HG02610 (cell line): ENCODE measurements at regions not wholly inside any gene's neighbourhood (a gene's known extent, or its start where the extent isn't known, plus 50 kb on each side); places are given as distances from the start of the nearest gene placed in this dataset.

Experiments
- ATAC-seq: cut with Tn5 transposase; IDR thresholded peaks from one replicate; pipeline ENCODE4 v1.9.1; 2021; ENCODE audit warnings: mild to moderate bottlenecking, moderate library complexity; ENCODE audit not compliant: unreplicated experiment

- ATAC-seq, result no peak
These were observed 106.8 kb upstream of the RPS6KA2 start for GRCh38 chr6:166733900-166734299.

- ATAC-seq, result no peak
These were observed 102.6 kb upstream of the RPS6KA2 start for GRCh38 chr6:166729658-166730057.

DNA sequence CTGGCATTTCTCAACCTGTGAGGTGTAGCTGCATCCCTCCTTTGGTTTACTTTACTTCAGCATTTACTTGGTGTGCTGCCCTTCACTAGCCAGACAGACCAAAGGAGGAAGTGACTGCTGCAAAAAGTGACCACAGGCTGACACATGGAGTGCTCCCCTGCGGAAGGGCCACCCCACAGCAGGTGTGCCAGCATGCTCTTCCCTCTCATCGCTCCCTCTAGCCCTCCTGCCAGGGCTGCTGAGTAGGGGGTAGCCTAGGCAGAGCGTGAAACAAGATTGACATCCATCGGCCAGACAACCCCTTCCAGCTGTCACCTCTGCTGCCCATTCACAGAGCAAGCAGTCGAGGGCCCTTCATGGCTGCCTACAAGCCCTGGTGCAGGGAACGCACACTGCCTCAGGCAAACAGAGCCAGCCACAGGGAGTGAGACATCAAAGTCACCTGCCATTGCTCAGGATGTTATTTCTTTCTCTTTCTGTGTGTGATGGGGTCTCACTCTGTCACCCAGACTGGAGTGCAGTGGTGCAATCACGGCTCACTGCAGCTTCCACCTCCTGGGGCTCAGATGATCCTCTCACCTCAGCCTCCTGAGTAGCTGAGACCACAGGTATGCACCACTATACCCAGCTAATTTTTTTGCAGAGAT, 102.0 kb upstream of the RPS6KA2 start:
- ATAC-seq, result no peak

DNA sequence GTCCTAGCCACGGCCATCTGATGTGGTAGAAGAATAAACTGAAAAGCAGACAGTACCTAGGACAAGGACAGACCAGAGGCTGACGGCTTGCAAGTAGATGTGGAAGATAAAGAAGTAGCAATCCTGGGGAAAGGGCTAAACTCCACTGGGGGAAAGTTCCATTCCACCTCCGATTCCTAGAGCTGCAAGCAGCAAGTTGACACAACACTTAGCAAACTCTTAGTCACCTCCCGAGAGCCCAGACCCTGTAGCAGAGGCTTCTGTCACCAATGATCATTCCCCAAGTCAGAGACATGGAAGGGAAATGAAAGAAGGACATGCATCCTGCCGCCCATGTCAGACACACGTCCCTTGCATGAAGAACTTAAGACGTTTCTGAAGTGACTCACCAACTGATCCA, 99.2 kb upstream of the RPS6KA2 start:
- no peak for ATAC-seq

- no peak for ATAC-seq
These were observed 98.5 kb upstream of the RPS6KA2 start for GRCh38 chr6:166725571-166725970.

- no peak for ATAC-seq
These were observed 97.5 kb upstream of the RPS6KA2 start for GRCh38 chr6:166724576-166724975.

- no peak for ATAC-seq
These were observed 95.7 kb upstream of the RPS6KA2 start for GRCh38 chr6:166722785-166723184.

DNA sequence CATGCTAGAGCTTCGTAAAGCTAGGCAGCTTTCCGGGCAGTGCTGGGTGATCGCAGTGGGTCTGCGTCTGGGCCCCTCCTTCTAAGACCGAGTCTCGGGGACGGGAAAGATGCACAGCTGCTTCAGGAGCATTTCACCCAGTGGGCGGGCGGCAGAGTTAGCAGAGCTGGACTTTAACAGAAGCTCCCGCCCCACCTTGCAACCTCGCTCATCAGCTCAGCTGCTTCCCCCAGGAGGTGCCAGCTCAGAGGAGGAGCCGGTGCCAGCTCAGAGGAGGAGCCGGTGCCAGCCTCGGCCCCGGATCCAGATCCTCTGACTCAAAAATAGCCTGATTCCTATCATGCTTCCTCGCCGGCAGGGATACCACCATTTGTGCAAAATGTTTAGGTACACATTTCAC, 94.5 kb upstream of the RPS6KA2 start:
- ATAC-seq, result no peak

GRCh38 chr6:166720856-166721255, 93.8 kb upstream of the RPS6KA2 start:
- ATAC-seq, result no peak

- no peak for ATAC-seq
These were observed 92.0 kb upstream of the RPS6KA2 start for GRCh38 chr6:166719019-166719418.

DNA sequence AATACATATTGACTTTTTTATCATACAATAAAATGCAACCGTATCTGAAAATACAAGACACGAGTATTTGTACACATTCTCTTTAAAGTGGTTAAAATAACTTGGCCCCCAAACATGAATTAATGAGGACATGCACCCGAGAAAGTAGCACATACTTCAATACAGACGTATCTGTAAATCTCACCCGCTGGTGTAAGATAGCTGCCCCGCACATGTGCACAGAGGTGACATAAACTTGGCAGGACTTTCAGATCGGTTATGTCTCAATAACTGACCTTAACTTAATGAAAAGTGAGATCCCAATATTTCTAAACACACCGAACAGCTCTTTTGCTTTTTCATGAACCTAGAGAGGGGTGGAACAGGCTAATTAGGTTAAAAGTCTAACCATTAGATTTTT, 91.5 kb upstream of the RPS6KA2 start:
- no peak for ATAC-seq

DNA sequence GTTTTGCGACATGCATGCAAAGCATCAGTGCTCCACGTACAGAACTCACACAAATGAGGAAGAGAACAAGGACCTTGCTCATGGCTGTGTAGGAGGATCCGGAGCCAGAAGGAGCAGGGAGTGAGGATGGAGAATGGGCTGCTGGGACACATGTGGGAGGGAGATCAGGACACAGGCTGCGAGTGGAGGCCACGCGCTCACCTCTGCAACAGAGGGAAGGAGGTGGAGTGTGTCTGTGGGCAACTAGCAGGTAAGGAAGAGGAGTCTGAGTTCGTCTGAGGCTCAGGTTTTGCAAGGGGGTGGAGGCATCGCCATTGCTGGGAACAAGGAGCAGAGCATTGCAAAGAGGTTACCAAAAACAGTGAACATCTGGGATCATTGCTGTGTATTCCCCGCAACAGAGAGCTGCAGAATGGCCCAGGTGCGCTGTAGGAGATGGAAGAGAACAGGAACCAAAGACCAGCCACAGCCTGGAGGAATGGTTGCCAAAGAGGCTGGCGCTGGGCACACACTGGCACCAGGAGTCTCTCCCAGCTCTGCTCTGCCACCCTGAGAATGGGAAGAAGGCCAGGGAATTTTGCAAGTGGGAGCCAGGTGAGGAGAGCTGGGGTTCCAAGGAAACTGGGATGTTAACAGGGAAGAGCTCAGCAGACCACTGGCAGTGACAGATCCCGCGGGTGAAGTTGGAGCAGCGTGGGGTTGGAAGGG, 90.0 kb upstream of the RPS6KA2 start:
- ATAC-seq, result no peak

DNA sequence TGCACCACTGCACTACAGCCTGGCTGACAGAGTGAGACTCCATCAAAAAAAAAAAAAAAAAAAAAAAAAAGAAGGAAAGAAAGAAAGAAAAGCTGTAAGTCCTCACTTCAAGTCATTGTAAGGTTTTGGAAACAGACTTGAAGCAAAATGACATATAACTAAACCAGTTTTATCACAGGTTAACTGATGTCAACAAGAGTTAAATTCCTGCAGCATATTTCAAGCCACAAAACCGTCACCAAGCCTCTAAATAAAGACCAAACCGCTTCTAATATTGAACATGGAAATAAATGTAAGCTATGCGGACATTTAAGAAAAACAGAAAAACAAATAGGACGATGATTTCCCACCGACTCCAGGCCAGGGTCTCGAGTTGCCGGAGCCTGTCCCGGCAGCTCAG, 88.9 kb upstream of the RPS6KA2 start:
- ATAC-seq, result no peak

DNA sequence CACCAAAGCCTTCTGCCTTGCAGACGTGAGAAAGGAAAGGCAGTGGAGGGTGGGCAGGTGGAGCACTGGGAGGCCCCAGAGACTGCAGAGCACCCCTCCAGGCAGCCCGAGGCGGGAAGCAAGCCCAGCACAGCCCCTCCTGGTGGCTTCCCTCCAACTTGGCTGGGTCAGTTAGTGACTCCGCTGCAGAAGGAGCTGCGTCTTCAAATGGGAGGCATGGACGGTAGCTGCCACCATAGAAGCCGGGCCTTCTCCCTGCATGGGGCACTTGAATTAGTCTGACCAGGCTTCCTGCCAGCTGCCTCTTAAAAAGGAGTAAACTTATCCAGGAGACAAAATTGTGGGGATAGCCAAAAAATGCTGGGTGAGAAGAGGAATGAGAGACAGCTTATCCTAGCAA, 88.0 kb upstream of the RPS6KA2 start:
- no peak for ATAC-seq

DNA sequence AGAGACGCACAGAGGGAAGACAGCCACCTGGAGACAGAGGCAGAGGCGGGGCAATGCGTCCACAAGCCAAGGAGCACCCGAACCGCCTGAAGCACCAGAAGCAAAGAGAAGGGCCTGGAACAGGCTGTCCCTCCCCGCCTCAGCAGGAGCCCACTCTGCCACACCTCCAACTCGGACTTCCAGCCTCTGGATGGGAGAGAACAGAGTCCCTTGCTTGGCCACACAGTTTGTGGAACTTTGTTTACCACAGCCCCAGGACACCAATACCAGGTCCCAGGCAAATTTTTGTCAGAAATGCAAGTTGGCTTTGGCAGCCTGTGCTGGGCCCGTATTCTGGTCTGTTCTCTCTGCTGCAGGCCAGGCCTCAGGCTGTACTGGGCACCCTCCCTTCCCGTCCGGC, 87.5 kb upstream of the RPS6KA2 start:
- ATAC-seq, result no peak

DNA sequence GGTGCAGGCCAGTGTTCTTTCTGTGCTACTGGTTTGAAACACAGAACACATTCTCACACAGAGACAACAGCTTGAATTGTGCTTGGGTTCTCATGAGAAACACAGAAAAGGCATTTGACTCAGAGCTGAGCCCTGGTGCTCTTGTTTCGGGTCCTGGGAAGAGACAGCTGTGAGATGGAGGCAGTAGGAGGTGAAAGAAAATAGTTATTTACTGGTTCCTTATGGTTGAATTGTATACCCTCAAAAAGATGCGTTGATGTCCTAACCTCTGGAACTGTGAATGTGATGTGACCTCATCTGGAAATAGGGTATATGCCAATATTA, 87.1 kb upstream of the RPS6KA2 start:
- no peak for ATAC-seq

DNA sequence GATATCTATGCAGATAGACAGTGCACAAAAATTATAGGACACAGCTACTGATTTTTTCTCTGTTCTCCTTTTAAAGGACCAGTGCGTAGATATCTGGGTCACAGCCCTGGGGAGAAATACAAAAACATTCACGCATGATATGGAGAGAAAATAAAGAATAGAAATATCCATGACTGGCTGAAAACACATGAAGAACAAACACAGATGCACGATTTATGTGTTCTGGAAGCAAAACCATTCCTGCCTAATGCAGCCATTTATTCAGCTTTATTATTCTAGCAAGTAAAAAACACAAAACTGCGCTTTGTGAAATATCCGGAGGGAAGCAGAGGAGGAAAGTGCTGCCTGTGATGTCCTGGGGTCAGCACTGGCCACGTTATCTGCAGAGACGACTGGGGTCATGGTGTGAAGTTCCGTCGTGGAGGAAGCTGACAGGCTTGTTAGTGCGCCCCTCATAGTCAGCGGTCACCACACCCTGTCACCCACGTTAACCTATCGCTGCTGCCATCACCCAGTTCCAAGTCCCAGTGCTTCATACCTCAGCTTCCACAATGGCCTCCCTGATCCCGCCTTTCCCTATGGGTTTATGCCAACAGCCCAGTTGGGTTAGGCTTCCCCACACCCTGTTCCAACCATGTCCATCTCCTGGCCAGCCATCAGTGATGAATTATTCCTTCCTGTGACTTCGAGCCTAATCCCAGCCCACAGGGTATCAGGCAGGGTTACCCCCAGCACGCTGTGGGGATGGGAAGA, 86.6 kb upstream of the RPS6KA2 start:
- ATAC-seq, result no peak

GRCh38 chr6:166712286-166713228, 85.5 kb upstream of the RPS6KA2 start:
- no peak for ATAC-seq

DNA sequence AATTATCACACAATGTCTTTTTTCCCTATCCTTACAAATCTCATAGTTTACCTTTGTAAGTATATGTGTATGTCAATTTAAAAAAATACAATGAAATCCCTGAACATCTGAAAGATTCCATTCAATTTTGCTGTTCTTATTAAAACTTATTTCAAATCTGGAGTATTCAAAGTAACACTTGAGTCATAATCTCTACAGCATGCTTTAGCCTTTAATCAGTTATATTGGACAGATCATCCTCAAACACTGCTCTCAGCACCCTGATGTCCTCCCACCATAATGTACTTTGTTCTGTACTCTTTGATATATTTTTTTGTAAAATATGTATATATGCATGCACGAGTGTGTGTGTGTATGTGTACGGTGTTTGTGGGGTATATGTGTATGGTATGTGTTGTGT, 83.0 kb upstream of the RPS6KA2 start:
- no peak for ATAC-seq

DNA sequence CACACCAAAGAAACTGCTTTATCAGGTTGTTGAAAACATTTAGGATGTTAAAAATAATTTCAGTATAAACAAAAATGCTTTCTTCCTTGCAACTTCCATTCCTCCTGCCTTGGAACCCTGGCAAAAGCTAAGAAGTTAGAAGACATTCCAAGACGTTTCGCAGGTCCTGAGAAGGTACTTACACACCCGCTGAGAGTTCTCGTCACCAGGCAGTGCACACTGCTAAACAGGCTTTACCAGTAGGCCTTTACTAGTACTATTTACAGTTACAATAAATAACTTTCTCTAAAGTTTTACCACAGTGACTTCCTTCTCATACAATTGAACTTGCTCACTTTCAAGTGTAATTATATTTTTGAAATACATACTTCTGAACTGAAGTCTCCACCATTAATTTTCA, 81.4 kb upstream of the RPS6KA2 start:
- no peak for ATAC-seq

- peak; percentile 69 for ATAC-seq
These were observed 80.0 kb upstream of the RPS6KA2 start for GRCh38 chr6:166707045-166707444.
